HEK293T (cell line): ENCODE measurements at regions not wholly inside any gene's neighbourhood (a gene's known extent, or its start where the extent isn't known, plus 50 kb on each side); places are given as distances from the start of the nearest gene placed in this dataset.

ENCODE experiments used
- BHLHE40 ChIP-seq: fragments of 450-650 bp; IDR thresholded peaks from 2 replicates; pipeline ENCODE4 v1.6.1; 2016; ENCODE audit warnings: mild to moderate bottlenecking, moderate library complexity, borderline replicate concordance
- ELF4 ChIP-seq: fragments of 450-650 bp; IDR thresholded peaks from 2 replicates; pipeline ENCODE4 v1.6.1; 2017; ENCODE audit warnings: antibody characterized with exemption
- L3MBTL2 ChIP-seq: fragments of 450-650 bp; conservative IDR thresholded peaks from 2 replicates; pipeline ENCODE4 v1.6.1; 2016; ENCODE audit warnings: mild to moderate bottlenecking
- NFRKB ChIP-seq: fragments of 450-650 bp; IDR thresholded peaks from 2 replicates; pipeline ENCODE4 v1.6.1; 2016; ENCODE audit warnings: mild to moderate bottlenecking, moderate library complexity
- SP1 ChIP-seq: fragments of 450-650 bp; IDR thresholded peaks from 2 replicates; pipeline ENCODE4 v1.6.1; 2017
- SUZ12 ChIP-seq: fragments of 450-650 bp; IDR thresholded peaks from 2 replicates; pipeline ENCODE4 v1.6.1; 2016; ENCODE audit warnings: mild to moderate bottlenecking

GRCh38 chr2:239517686-239518085 is 116.9 kb upstream of the HDAC4 start:
- TF ChIP-seq BHLHE40 (no peak), NFRKB (no peak), SUZ12 (no peak), ELF4 (no peak), L3MBTL2 (no peak), SP1 (no peak)
